ENCODE measurements at regions not wholly inside any gene's neighbourhood (a gene's known extent, or its start where the extent isn't known, plus 50 kb on each side); places are given as distances from the start of the nearest gene placed in this dataset.

- TF ChIP-seq HNF1B (CRISPR knock-in tag; IDR thresholded peaks at IDR 0.05) (0 out of 2 replicates have a peak, but pooled peaks have one; percentile 33), ZMYM3 (CRISPR knock-in tag; IDR thresholded peaks at IDR 0.05) (peak; percentile 48; the same call in 1 of the 2 replicates), SNAI1 (CRISPR knock-in tag; IDR thresholded peaks at IDR 0.05; ENCODE audit: borderline replicate concordance) (0 out of 2 replicates have a peak, but pooled peaks have one; percentile 64), XBP1 (CRISPR knock-in tag; IDR thresholded peaks at IDR 0.05) (0 out of 2 replicates have a peak, but pooled peaks have one; percentile 30), ZMYM2 (CRISPR knock-in tag; IDR thresholded peaks at IDR 0.05) (peak; percentile 70; the same call in 1 of the 2 replicates), ADNP (CRISPR knock-in tag; IDR thresholded peaks at IDR 0.05) (peak; percentile 78; the same call in 1 of the 2 replicates)
These were observed 86.5 kb upstream of the DST start (continued) for GRCh38 chr6:56729166-56729565.

DNA sequence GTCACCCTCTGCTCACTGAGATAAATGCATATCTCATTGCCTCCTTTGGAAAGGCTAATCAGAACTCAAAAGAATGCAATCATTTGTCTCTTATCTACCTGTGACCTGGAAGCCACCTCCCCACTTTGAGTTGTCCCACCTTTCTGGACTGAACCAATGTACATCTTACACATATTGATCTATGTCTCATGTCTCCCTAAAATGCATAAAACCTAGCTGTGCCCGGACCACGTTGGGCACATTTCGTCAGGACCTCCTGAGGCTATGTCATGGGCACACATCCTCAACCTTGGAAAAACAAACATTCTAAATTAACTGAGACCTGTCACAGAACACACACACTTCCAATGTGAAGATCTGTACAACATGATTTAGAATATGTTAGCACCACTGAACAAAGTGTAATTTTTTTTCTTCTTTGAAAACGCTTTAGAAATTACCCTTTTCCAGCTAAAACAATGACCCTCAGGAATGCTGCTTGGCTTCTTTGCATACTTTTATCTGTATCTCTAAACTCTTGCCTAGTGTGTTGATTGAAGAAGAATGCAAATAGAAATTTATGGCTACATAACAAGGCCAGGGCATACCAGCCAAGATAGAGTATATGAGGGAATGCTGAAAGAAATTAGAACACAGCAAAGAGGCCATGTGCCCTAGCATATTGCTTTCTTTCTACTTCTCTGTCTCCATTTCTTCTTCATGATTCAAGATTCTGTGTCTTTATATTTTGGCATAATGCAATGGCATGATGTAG lies 84.6 kb upstream of the DST start:
- Histone ChIP-seq H3K4me2 (ENCODE audit: low read depth, low read length) (peak overlapping the region; percentile 66), H3K9ac (ENCODE audit: insufficient read depth, low read depth, low read length) (no peak overlapping the region), H3K27ac (ENCODE audit: extremely low read length, insufficient read depth, low read length) (peak overlapping the region; percentile 76), H4K20me1 (ENCODE audit: insufficient read depth, low read length) (no peaks in the 10 kb centered on the region), H2AFZ (ENCODE audit: low read length) (no peak overlapping the region), H3K4me3 (replicated peaks in 1 of 3; ENCODE audit: insufficient read depth in 1 of 3, low read depth in 2 of 3, low read length in 3 of 3) (no peak overlapping the region; a peak in 1 of 6 replicates), H3K36me3 (replicated peaks in 1 of 2; ENCODE audit: control insufficient read depth in 1 of 2, insufficient read depth in 2 of 2, low read length in 2 of 2) (no peaks in the 10 kb centered on the region), H3K4me1 (ENCODE audit: insufficient read depth, low read length) (peaks cover 79% of the 10 kb centered on the region), H3K79me2 (ENCODE audit: insufficient read depth, low read length) (no peaks in the 10 kb centered on the region), H3K9me3 (ENCODE audit: low read length) (no peaks in the 10 kb centered on the region), H3K27me3 (ENCODE audit: control insufficient read depth in 1 of 2, insufficient read depth in 2 of 2, low read length in 2 of 2) (no peaks in the 10 kb centered on the region)
- DNase-seq (ENCODE audit: low spot score) (peak; percentile 73), FAIRE-seq (no peak), ATAC-seq (peak; percentile 71)
- POLR2A ChIA-PET, result interaction anchor here (0.6 to 1.3 kb wide), 3 partner anchors 11 to 36 kb away, joined by 3 to 5 read pairs (median 3); no protein-coding TSS in a partner anchor
- no TSS peak for BruUV-seq (replicated peaks)
- intact Hi-C loops (cut with micrococcal nuclease; ENCODE audit: unreplicated experiment) (no loop called here), in situ Hi-C loops (cut with HindIII; ENCODE audit: extremely low pct_ligation_motif_present, low pct_unique_long_range_greater_than_20kb) (no loop called here)
- WGBS (ENCODE audit: low lambda C conversion rate), result 36% methylated on average over 4 of the region's 4 CpGs
- CTCF ChIA-PET (ENCODE audit: low intra/inter-chr PET ratio, low total read pairs), result no interaction called here
- TF ChIP-seq RARA (CRISPR knock-in tag; IDR thresholded peaks at IDR 0.05), result peak; percentile 39; the same call in 1 of the 2 replicates
- TF ChIP-seq MEF2D (CRISPR knock-in tag; IDR thresholded peaks at IDR 0.05), result no peak
- no peak for TF ChIP-seq ZZZ3 (CRISPR knock-in tag; IDR thresholded peaks at IDR 0.05; ENCODE audit: borderline replicate concordance)
- no peak for TF ChIP-seq MZF1 (CRISPR knock-in tag; IDR thresholded peaks at IDR 0.05; ENCODE audit: borderline replicate concordance)
- no peak for TF ChIP-seq ZNF501 (CRISPR knock-in tag; IDR thresholded peaks at IDR 0.05)
- peak; percentile 45; the same call in 1 of the 2 replicates for TF ChIP-seq ELF4 (CRISPR knock-in tag; IDR thresholded peaks at IDR 0.05; ENCODE audit: borderline replicate concordance)
- TF ChIP-seq SOX5 (CRISPR knock-in tag; IDR thresholded peaks at IDR 0.05; ENCODE audit: borderline replicate concordance), result peak; percentile 57; the same call in 1 of the 2 replicates
- TF ChIP-seq RXRB (CRISPR knock-in tag; IDR thresholded peaks at IDR 0.05; ENCODE audit: borderline replicate concordance), result peak; percentile 45; the same call in 1 of the 2 replicates
- TF ChIP-seq, protein P1, sequence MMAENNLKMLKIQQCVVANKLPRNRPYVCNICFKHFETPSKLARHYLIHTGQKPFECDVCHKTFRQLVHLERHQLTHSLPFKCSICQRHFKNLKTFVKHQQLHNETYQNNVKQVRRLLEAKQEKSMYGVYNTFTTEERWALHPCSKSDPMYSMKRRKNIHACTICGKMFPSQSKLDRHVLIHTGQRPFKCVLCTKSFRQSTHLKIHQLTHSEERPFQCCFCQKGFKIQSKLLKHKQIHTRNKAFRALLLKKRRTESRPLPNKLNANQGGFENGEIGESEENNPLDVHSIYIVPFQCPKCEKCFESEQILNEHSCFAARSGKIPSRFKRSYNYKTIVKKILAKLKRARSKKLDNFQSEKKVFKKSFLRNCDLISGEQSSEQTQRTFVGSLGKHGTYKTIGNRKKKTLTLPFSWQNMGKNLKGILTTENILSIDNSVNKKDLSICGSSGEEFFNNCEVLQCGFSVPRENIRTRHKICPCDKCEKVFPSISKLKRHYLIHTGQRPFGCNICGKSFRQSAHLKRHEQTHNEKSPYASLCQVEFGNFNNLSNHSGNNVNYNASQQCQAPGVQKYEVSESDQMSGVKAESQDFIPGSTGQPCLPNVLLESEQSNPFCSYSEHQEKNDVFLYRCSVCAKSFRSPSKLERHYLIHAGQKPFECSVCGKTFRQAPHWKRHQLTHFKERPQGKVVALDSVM (CRISPR knock-in tag; IDR thresholded peaks at IDR 0.05), result no peak
- 0 out of 2 replicates have a peak, but pooled peaks have one; percentile 68 for TF ChIP-seq SMYD3 (CRISPR knock-in tag; IDR thresholded peaks at IDR 0.05)
- TF ChIP-seq ZNF589 (CRISPR knock-in tag; conservative IDR thresholded peaks at IDR 0.05), result no peak
- TF ChIP-seq TBX2 (CRISPR knock-in tag; IDR thresholded peaks at IDR 0.05; ENCODE audit: borderline replicate concordance), result peak; percentile 69

Measured in HepG2 (cell line).